ENCODE measurements at regions not wholly inside any gene's neighbourhood (a gene's known extent, or its start where the extent isn't known, plus 50 kb on each side); places are given as distances from the start of the nearest gene placed in this dataset.
"Not testable (repeated sequence)": the region's sequence is repeated elsewhere in the genome, so short reads cannot be mapped to it uniquely, and the experiment has no call there.

DNA sequence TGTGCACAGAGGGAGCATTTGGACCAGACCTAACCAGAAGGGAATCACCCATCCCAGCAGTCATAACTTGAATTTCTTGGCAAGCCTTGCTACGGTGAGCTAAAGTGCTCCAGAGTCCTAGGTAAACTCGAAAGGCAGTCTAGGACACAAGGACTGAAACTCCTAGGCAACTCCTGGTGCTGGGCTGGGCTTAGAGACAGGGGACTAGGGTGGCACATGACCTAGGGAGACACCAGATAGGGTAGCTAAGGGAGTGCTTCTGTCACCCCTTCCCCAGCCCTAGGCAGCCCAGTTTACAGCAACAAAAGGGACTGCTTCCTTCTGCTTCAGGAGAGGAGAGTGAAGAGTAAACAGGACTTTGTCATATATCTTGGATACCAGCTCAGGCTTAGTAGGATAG lies 256.4 kb upstream of the ARHGEF26 start:
- peaks cover 8% of the 10 kb centered on the region for H3K4me1 Mint-ChIP-seq (ENCODE audit: low read depth, unreplicated experiment)
- H3K36me3 Mint-ChIP-seq (ENCODE audit: unreplicated experiment), result no peaks in the 10 kb centered on the region
- H3K27me3 Mint-ChIP-seq (ENCODE audit: unreplicated experiment), result no peaks in the 10 kb centered on the region
- DNase-seq, result no peak
- no peak overlapping the region for H3K27ac Mint-ChIP-seq (ENCODE audit: unreplicated experiment)
- no peak overlapping the region for H3K4me3 Mint-ChIP-seq (ENCODE audit: unreplicated experiment)
- no peak for TF ChIP-seq CTCF (IDR thresholded peaks at IDR 0.05; ENCODE audit: partially characterized antibody, unreplicated experiment)
- no peaks in the 10 kb centered on the region for H3K9me3 Mint-ChIP-seq (ENCODE audit: unreplicated experiment)

GRCh38 chr3:153866901-153867300 lies 254.3 kb upstream of the ARHGEF26 start:
- Mint-ChIP-seq H3K9me3 (ENCODE audit: unreplicated experiment) (no peaks in the 10 kb centered on the region), H3K27me3 (ENCODE audit: unreplicated experiment) (no peaks in the 10 kb centered on the region), H3K36me3 (ENCODE audit: unreplicated experiment) (no peaks in the 10 kb centered on the region), H3K4me1 (ENCODE audit: low read depth, unreplicated experiment) (peaks cover 8% of the 10 kb centered on the region), H3K4me3 (ENCODE audit: unreplicated experiment) (no peak overlapping the region), H3K27ac (ENCODE audit: unreplicated experiment) (no peak overlapping the region)
- no peak for DNase-seq
- TF ChIP-seq CTCF (IDR thresholded peaks at IDR 0.05; ENCODE audit: partially characterized antibody, unreplicated experiment), result no peak

- not testable (repeated sequence) for H3K4me3 Mint-ChIP-seq (ENCODE audit: unreplicated experiment); H3K36me3 Mint-ChIP-seq (ENCODE audit: unreplicated experiment); H3K27me3 Mint-ChIP-seq (ENCODE audit: unreplicated experiment); DNase-seq; H3K9me3 Mint-ChIP-seq (ENCODE audit: unreplicated experiment)
- peaks cover 11% of the 10 kb centered on the region for H3K4me1 Mint-ChIP-seq (ENCODE audit: low read depth, unreplicated experiment)
- H3K27ac Mint-ChIP-seq (ENCODE audit: unreplicated experiment), result peak overlapping the region; percentile 11
Measured at GRCh38 chr3:153874348-153874747, 246.8 kb upstream of the ARHGEF26 start.

GRCh38 chr3:153880493-153880892 lies 240.7 kb upstream of the ARHGEF26 start:
- TF ChIP-seq CTCF (IDR thresholded peaks at IDR 0.05; ENCODE audit: partially characterized antibody, unreplicated experiment), result no peak
- H3K4me3 Mint-ChIP-seq (ENCODE audit: unreplicated experiment), result no peak overlapping the region
- peaks cover 11% of the 10 kb centered on the region for H3K4me1 Mint-ChIP-seq (ENCODE audit: low read depth, unreplicated experiment)
- no peaks in the 10 kb centered on the region for H3K36me3 Mint-ChIP-seq (ENCODE audit: unreplicated experiment)
- H3K27ac Mint-ChIP-seq (ENCODE audit: unreplicated experiment), result no peak overlapping the region
- H3K27me3 Mint-ChIP-seq (ENCODE audit: unreplicated experiment), result no peaks in the 10 kb centered on the region
- H3K9me3 Mint-ChIP-seq (ENCODE audit: unreplicated experiment), result no peaks in the 10 kb centered on the region
- DNase-seq, result no peak

DNA sequence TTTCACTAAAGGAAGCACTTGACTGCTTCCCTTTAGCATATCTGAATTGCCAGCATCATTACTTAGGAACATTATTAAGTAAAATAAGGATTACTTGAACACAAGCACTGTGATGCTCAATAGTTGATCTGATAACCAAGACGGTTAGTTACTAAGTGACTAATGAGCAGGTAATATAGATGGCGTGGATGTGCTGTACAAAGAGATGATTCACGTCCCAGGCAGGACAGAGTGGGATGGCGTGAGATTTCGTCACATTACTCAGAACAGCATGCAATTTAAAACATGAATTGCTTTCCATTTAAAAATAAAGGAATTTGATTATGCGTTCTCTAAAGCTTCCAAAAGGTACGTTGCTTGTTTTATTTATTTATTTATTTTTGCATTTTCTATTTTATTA lies 240.0 kb upstream of the ARHGEF26 start:
- Mint-ChIP-seq H3K27ac (ENCODE audit: unreplicated experiment) (no peak overlapping the region), H3K4me3 (ENCODE audit: unreplicated experiment) (no peak overlapping the region), H3K27me3 (ENCODE audit: unreplicated experiment) (no peaks in the 10 kb centered on the region), H3K9me3 (ENCODE audit: unreplicated experiment) (no peaks in the 10 kb centered on the region), H3K4me1 (ENCODE audit: low read depth, unreplicated experiment) (peaks cover 10% of the 10 kb centered on the region), H3K36me3 (ENCODE audit: unreplicated experiment) (no peaks in the 10 kb centered on the region)
- no peak for DNase-seq
- no peak for TF ChIP-seq CTCF (IDR thresholded peaks at IDR 0.05; ENCODE audit: partially characterized antibody, unreplicated experiment)

GRCh38 chr3:153885359-153885758 lies 235.8 kb upstream of the ARHGEF26 start:
- no peaks in the 10 kb centered on the region for H3K9me3 Mint-ChIP-seq (ENCODE audit: unreplicated experiment)
- no peaks in the 10 kb centered on the region for H3K36me3 Mint-ChIP-seq (ENCODE audit: unreplicated experiment)
- peaks cover 5% of the 10 kb centered on the region for H3K4me1 Mint-ChIP-seq (ENCODE audit: low read depth, unreplicated experiment)
- no peak for DNase-seq
- H3K27me3 Mint-ChIP-seq (ENCODE audit: unreplicated experiment), result no peaks in the 10 kb centered on the region
- no peak overlapping the region for H3K4me3 Mint-ChIP-seq (ENCODE audit: unreplicated experiment)
- peak overlapping the region; percentile 29 for H3K27ac Mint-ChIP-seq (ENCODE audit: unreplicated experiment)
- TF ChIP-seq CTCF (IDR thresholded peaks at IDR 0.05; ENCODE audit: partially characterized antibody, unreplicated experiment), result no peak
